ENCODE measurements at regions not wholly inside any gene's neighbourhood (a gene's known extent, or its start where the extent isn't known, plus 50 kb on each side); places are given as distances from the start of the nearest gene placed in this dataset.

GRCh38 chr7:109266610-109267009 is 696.9 kb downstream of the DNAJB9 start:
- Histone ChIP-seq H3K4me3 (no peak overlapping the region), H3K4me2 (ENCODE audit: control insufficient read depth, insufficient read depth) (no peak overlapping the region), H3K27me3 (replicated peaks in 1 of 2; ENCODE audit: control insufficient read depth in 2 of 2, insufficient read depth in 2 of 2, low read length in 1 of 2) (no peaks in the 10 kb centered on the region), H3K9ac (ENCODE audit: control insufficient read depth, insufficient read depth, low read length) (no peak overlapping the region), H3K79me2 (ENCODE audit: control insufficient read depth, insufficient read depth, low read length) (no peaks in the 10 kb centered on the region), H2AFZ (ENCODE audit: control insufficient read depth, low read depth, low read length) (no peak overlapping the region), H3K4me1 (ENCODE audit: control insufficient read depth, insufficient read depth, low read length) (no peaks in the 10 kb centered on the region), H3K9me3 (replicated peaks; ENCODE audit: control insufficient read depth, insufficient read depth, low read length) (no peaks in the 10 kb centered on the region), H3K27ac (ENCODE audit: control insufficient read depth, insufficient read depth) (no peak overlapping the region), H3K36me3 (ENCODE audit: control insufficient read depth in 2 of 2, insufficient read depth in 2 of 2, low read length in 1 of 2) (no peaks in the 10 kb centered on the region), H4K20me1 (ENCODE audit: control insufficient read depth, insufficient read depth) (no peaks in the 10 kb centered on the region)
- TF ChIP-seq USF2 (IDR thresholded peaks at IDR 0.05; ENCODE audit: borderline replicate concordance, low read depth, low read length) = no peak
- TF ChIP-seq CREM (IDR thresholded peaks at IDR 0.05; ENCODE audit: low read depth) = no peak
- TF ChIP-seq POLR2AphosphoS2 (IDR thresholded peaks at IDR 0.05; ENCODE audit: low read depth, low read length) = no peak
- no peak for TF ChIP-seq EED (IDR thresholded peaks at IDR 0.05; ENCODE audit: low read depth)
- no peak for TF ChIP-seq CEBPB (IDR thresholded peaks at IDR 0.05; ENCODE audit: borderline replicate concordance in 1 of 2, low read depth in 2 of 2, low read length in 2 of 2)
- no peak for TF ChIP-seq SUPT20H (IDR thresholded peaks at IDR 0.05; ENCODE audit: borderline replicate concordance, control insufficient read depth, low read depth, low read length)
- TF ChIP-seq NFYA (IDR thresholded peaks at IDR 0.05; ENCODE audit: borderline replicate concordance, low read depth, low read length) = no peak
- TF ChIP-seq WRNIP1 (IDR thresholded peaks at IDR 0.05; ENCODE audit: borderline replicate concordance, low read depth, low read length) = no peak
- TF ChIP-seq BCLAF1 (IDR thresholded peaks at IDR 0.05) = no peak
- POLR2A ChIA-PET = no interaction called here
- intact Hi-C loops (cut with micrococcal nuclease; ENCODE audit: unreplicated experiment) (no loop called here), in situ Hi-C loops (cut with MboI) (no loop called here)
- FAIRE-seq (no peak), DNase-seq (ENCODE audit: low read depth, low spot score) (no peak), ATAC-seq (no peak)
- BruUV-seq (replicated peaks) = no TSS peak
- WGBS (ENCODE audit: insufficient coverage, insufficient replicate concordance, low lambda C conversion rate, missing lambda C conversion rate) = 35% methylated on average over 3 of the region's 3 CpGs
- SMC1A ChIA-PET (ENCODE audit: uncharacterized antibody, unreplicated experiment) = no interaction called here
- RAD21 ChIA-PET (ENCODE audit: unreplicated experiment) = no interaction called here
- CTCF ChIA-PET = no interaction called here
